ENCODE measurements at regions not wholly inside any gene's neighbourhood (a gene's known extent, or its start where the extent isn't known, plus 50 kb on each side); places are given as distances from the start of the nearest gene placed in this dataset.
"Not testable (repeated sequence)": the region's sequence is repeated elsewhere in the genome, so short reads cannot be mapped to it uniquely, and the experiment has no call there.

GRCh38 chr4:9690636-9691237 lies 90.7 kb upstream of the DRD5 start:
- TF ChIP-seq EZH2 (IDR thresholded peaks at IDR 0.05; ENCODE audit: borderline replicate concordance, low read length); CTCF (IDR thresholded peaks at IDR 0.05; ENCODE audit: low read length): not testable (repeated sequence)

Data from OCI-LY1 (cell line).